IMR-90 (cell line): ENCODE measurements at regions not wholly inside any gene's neighbourhood (a gene's known extent, or its start where the extent isn't known, plus 50 kb on each side); places are given as distances from the start of the nearest gene placed in this dataset.

Experiments used
- CTCF ChIP-seq: conservative IDR thresholded peaks from 2 replicates; pipeline ENCODE4 v1.5.1; 2012; ENCODE audit warnings: mild to moderate bottlenecking, low read depth, low read length, improper control_type of control experiment
- POLR2A ChIP-seq: IDR thresholded peaks from 2 replicates; pipeline ENCODE4 v1.6.1; 2012; ENCODE audit warnings: mild to moderate bottlenecking, low read depth, low read length

- TF ChIP-seq POLR2A (no peak), CTCF (no peak)
Measured at GRCh38 chr12:114165921-114166320, 199.8 kb upstream of the RBM19 start.
